ENCODE measurements at regions not wholly inside any gene's neighbourhood (a gene's known extent, or its start where the extent isn't known, plus 50 kb on each side); places are given as distances from the start of the nearest gene placed in this dataset.

- no peak for DNase-seq
- H3K36me3 Mint-ChIP-seq (ENCODE audit: unreplicated experiment): no peaks in the 10 kb centered on the region
- no peaks in the 10 kb centered on the region for H3K4me1 Mint-ChIP-seq (ENCODE audit: low read depth, unreplicated experiment)
- no peaks in the 10 kb centered on the region for H3K9me3 Mint-ChIP-seq (ENCODE audit: unreplicated experiment)
- no peak overlapping the region for H3K27ac Mint-ChIP-seq (ENCODE audit: unreplicated experiment)
- H3K4me3 Mint-ChIP-seq (ENCODE audit: unreplicated experiment): no peak overlapping the region
- TF ChIP-seq CTCF (IDR thresholded peaks at IDR 0.05; ENCODE audit: partially characterized antibody, unreplicated experiment): no peak
- no peaks in the 10 kb centered on the region for H3K27me3 Mint-ChIP-seq (ENCODE audit: unreplicated experiment)
Observed at GRCh38 chr14:49220492-49220891, 365.7 kb downstream of the RPS29 start.

- Mint-ChIP-seq H3K36me3 (ENCODE audit: unreplicated experiment) (no peaks in the 10 kb centered on the region), H3K27me3 (ENCODE audit: unreplicated experiment) (no peaks in the 10 kb centered on the region), H3K9me3 (ENCODE audit: unreplicated experiment) (no peaks in the 10 kb centered on the region), H3K4me1 (ENCODE audit: low read depth, unreplicated experiment) (no peaks in the 10 kb centered on the region), H3K27ac (ENCODE audit: unreplicated experiment) (no peak overlapping the region), H3K4me3 (ENCODE audit: unreplicated experiment) (no peak overlapping the region)
- DNase-seq: no peak
- TF ChIP-seq CTCF (IDR thresholded peaks at IDR 0.05; ENCODE audit: partially characterized antibody, unreplicated experiment): no peak
Observed at GRCh38 chr14:49218436-49219092, 367.6 kb downstream of the RPS29 start.

GRCh38 chr14:49212721-49213120 is 373.5 kb downstream of the RPS29 start:
- DNase-seq: no peak
- Mint-ChIP-seq H3K27me3 (ENCODE audit: unreplicated experiment) (no peaks in the 10 kb centered on the region), H3K4me3 (ENCODE audit: unreplicated experiment) (no peak overlapping the region), H3K36me3 (ENCODE audit: unreplicated experiment) (no peaks in the 10 kb centered on the region), H3K4me1 (ENCODE audit: low read depth, unreplicated experiment) (no peaks in the 10 kb centered on the region), H3K27ac (ENCODE audit: unreplicated experiment) (no peak overlapping the region), H3K9me3 (ENCODE audit: unreplicated experiment) (no peaks in the 10 kb centered on the region)
- no peak for TF ChIP-seq CTCF (IDR thresholded peaks at IDR 0.05; ENCODE audit: partially characterized antibody, unreplicated experiment)

- peaks cover 5% of the 10 kb centered on the region for H3K4me1 Mint-ChIP-seq (ENCODE audit: low read depth, unreplicated experiment)
- no peak overlapping the region for H3K27ac Mint-ChIP-seq (ENCODE audit: unreplicated experiment)
- no peaks in the 10 kb centered on the region for H3K9me3 Mint-ChIP-seq (ENCODE audit: unreplicated experiment)
- DNase-seq: no peak
- H3K27me3 Mint-ChIP-seq (ENCODE audit: unreplicated experiment): no peaks in the 10 kb centered on the region
- H3K4me3 Mint-ChIP-seq (ENCODE audit: unreplicated experiment): no peak overlapping the region
- no peaks in the 10 kb centered on the region for H3K36me3 Mint-ChIP-seq (ENCODE audit: unreplicated experiment)
- TF ChIP-seq CTCF (IDR thresholded peaks at IDR 0.05; ENCODE audit: partially characterized antibody, unreplicated experiment): no peak
Observed at GRCh38 chr14:49209416-49209815, 376.8 kb downstream of the RPS29 start.

GRCh38 chr14:49206828-49207227 is 379.4 kb downstream of the RPS29 start:
- no peaks in the 10 kb centered on the region for H3K27me3 Mint-ChIP-seq (ENCODE audit: unreplicated experiment)
- no peak for DNase-seq
- H3K36me3 Mint-ChIP-seq (ENCODE audit: unreplicated experiment): no peaks in the 10 kb centered on the region
- no peak overlapping the region for H3K27ac Mint-ChIP-seq (ENCODE audit: unreplicated experiment)
- peaks cover 5% of the 10 kb centered on the region for H3K4me1 Mint-ChIP-seq (ENCODE audit: low read depth, unreplicated experiment)
- TF ChIP-seq CTCF (IDR thresholded peaks at IDR 0.05; ENCODE audit: partially characterized antibody, unreplicated experiment): no peak
- no peaks in the 10 kb centered on the region for H3K9me3 Mint-ChIP-seq (ENCODE audit: unreplicated experiment)
- no peak overlapping the region for H3K4me3 Mint-ChIP-seq (ENCODE audit: unreplicated experiment)

Data from glutamatergic neuron (in vitro differentiated cells).